ENCODE measurements at regions not wholly inside any gene's neighbourhood (a gene's known extent, or its start where the extent isn't known, plus 50 kb on each side); places are given as distances from the start of the nearest gene placed in this dataset.

DNA sequence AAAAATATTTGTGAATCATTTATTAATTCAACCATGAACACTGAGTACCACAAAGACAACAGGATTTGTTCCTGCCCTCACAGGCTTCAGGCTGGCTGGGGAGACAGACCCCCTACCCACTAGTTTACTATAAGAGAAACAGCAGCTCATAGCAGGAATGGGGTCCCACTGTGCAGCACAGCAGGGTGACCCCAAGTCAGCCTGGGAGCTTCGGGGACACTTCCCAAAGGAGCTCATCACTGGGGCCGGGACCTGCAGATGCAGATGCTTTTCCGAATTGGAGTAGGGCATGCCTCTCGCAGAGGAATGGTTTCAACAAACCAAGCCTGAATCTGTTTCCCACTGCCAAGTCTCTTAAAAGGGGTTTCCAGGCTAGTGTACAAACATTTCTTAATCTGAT is 176.2 kb upstream of the PWP1 start:
- intact Hi-C loops (cut with DNase I) = no loop called here
- peaks cover 0 to 8% of the 10 kb centered on the region in 2 donors for H3K27me3 ChIP-seq
- DNase-seq (no peak), ATAC-seq (no peak)
- H3K36me3 ChIP-seq = no peaks in the 10 kb centered on the region
- no peak overlapping the region for H3K27ac ChIP-seq
- no peak for TF ChIP-seq CTCF (IDR thresholded peaks at IDR 0.05)
- no peaks in the 10 kb centered on the region for H3K4me1 ChIP-seq
- no peak overlapping the region for H3K4me3 ChIP-seq
- no peaks in the 10 kb centered on the region for H3K9me3 ChIP-seq

GRCh38 chr12:107510211-107510610 is 175.4 kb upstream of the PWP1 start:
- Histone ChIP-seq H3K36me3 (no peaks in the 10 kb centered on the region), H3K4me3 (no peak overlapping the region), H3K9me3 (no peaks in the 10 kb centered on the region), H3K4me1 (peaks cover 0 to 1% of the 10 kb centered on the region in 2 donors), H3K27me3 (peaks cover 0 to 8% of the 10 kb centered on the region in 2 donors), H3K27ac (no peak overlapping the region)
- ATAC-seq = no peak
- no peak for DNase-seq
- intact Hi-C loops (cut with DNase I) = no loop called here
- TF ChIP-seq CTCF (IDR thresholded peaks at IDR 0.05) = no peak

GRCh38 chr12:107511292-107511691 is 174.3 kb upstream of the PWP1 start:
- no peak overlapping the region for H3K27ac ChIP-seq
- no peak overlapping the region for H3K4me3 ChIP-seq
- H3K36me3 ChIP-seq = no peaks in the 10 kb centered on the region
- intact Hi-C loops (cut with DNase I) = no loop called here
- ATAC-seq (no peak), DNase-seq (peak in 1 of 4 donors; percentile 13)
- peaks cover 0 to 11% of the 10 kb centered on the region in 2 donors for H3K4me1 ChIP-seq
- H3K9me3 ChIP-seq = no peaks in the 10 kb centered on the region
- TF ChIP-seq CTCF (IDR thresholded peaks at IDR 0.05) = no peak
- H3K27me3 ChIP-seq = peaks cover 0 to 8% of the 10 kb centered on the region in 2 donors

GRCh38 chr12:107512391-107512790 is 173.2 kb upstream of the PWP1 start:
- H3K9me3 ChIP-seq = no peaks in the 10 kb centered on the region
- ATAC-seq = no peak
- intact Hi-C loops (cut with DNase I) = no loop called here

DNA sequence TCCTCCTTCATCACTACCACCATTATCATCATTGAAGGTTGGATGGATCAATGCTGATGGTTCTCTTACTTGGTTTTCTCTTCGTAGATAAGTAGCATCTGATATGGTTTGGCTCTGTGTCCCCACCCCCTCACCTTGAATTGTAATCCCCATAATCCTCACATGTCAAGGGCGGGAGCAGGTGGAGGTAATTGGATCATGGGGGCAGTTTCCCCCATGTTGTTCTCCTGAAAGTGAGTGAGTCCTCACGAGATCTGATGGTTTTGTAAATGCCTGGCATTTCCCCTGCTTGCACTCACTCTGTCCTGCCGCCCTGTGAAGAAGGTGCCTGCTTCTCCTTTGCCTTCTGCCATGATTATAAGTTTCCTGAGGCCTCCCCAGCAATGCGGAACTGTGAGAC is 172.4 kb upstream of the PWP1 start:
- ATAC-seq = no peak
- peaks cover 0 to 8% of the 10 kb centered on the region in 2 donors for H3K27me3 ChIP-seq
- no peaks in the 10 kb centered on the region for H3K36me3 ChIP-seq
- no peak for DNase-seq
- H3K4me1 ChIP-seq = peaks cover 0 to 11% of the 10 kb centered on the region in 2 donors
- no peak overlapping the region for H3K27ac ChIP-seq
- intact Hi-C loops (cut with DNase I) = no loop called here
- no peak for TF ChIP-seq CTCF (IDR thresholded peaks at IDR 0.05)
- no peak overlapping the region for H3K4me3 ChIP-seq
- no peaks in the 10 kb centered on the region for H3K9me3 ChIP-seq

More at GRCh38 chr12:107512391-107512790, 173.2 kb upstream of the PWP1 start:
- Histone ChIP-seq H3K4me1 (peaks cover 0 to 11% of the 10 kb centered on the region in 2 donors), H3K4me3 (no peak overlapping the region), H3K36me3 (no peaks in the 10 kb centered on the region), H3K27me3 (peaks cover 0 to 8% of the 10 kb centered on the region in 2 donors), H3K27ac (no peak overlapping the region)
- no peak for DNase-seq
- TF ChIP-seq CTCF (IDR thresholded peaks at IDR 0.05) = no peak

Measured in left lung (tissue), 4 donors.